GM23338 (cell line): ENCODE measurements at regions not wholly inside any gene's neighbourhood (a gene's known extent, or its start where the extent isn't known, plus 50 kb on each side); places are given as distances from the start of the nearest gene placed in this dataset.
"Not testable (repeated sequence)": the region's sequence is repeated elsewhere in the genome, so short reads cannot be mapped to it uniquely, and the experiment has no call there.

Source experiments
- ATAC-seq: fragments of 200-7000 bp; cut with Tn5 transposase; 3 replicates; pipeline ENCODE4 v1.9.1; 2020
- DNase-seq: peaks from one replicate; pipeline ENCODE4 v3.0.0-alpha.2; 2015; ENCODE audit warnings: low spot score
- H2AFZ ChIP-seq: fragments of 200-600 bp; sonication (generic); 2 replicates; pipeline ENCODE4 v1.8.0; 2016; ENCODE audit warnings: antibody characterized with exemption, mild to moderate bottlenecking, moderate library complexity
- H3F3A ChIP-seq: fragments of 200-600 bp; sonication (generic); replicated peaks from 2 replicates; pipeline ENCODE4 v1.8.0; 2017; ENCODE audit warnings: antibody characterized with exemption, mixed run types, low read depth
- H3K27ac ChIP-seq: fragments of 200-600 bp; sonication (generic); 2 replicates; pipeline ENCODE4 v1.6.1; 2016; ENCODE audit warnings: low read depth
- H3K27me3 ChIP-seq: fragments of 200-600 bp; sonication (generic); 2 replicates; pipeline ENCODE4 v1.8.0; 2016; ENCODE audit warnings: mild to moderate bottlenecking, mixed run types, moderate library complexity; ENCODE audit not compliant: insufficient read depth
- H3K36me3 ChIP-seq: fragments of 200-600 bp; sonication (generic); 2 replicates; pipeline ENCODE4 v1.8.0; 2016; ENCODE audit warnings: mild to moderate bottlenecking; ENCODE audit not compliant: insufficient read depth
- H3K4me1 ChIP-seq: fragments of 200-600 bp; sonication (generic); 2 replicates; pipeline ENCODE4 v1.8.0; 2016; ENCODE audit warnings: mild to moderate bottlenecking, moderate library complexity; ENCODE audit not compliant: insufficient read depth
- H3K4me2 ChIP-seq: fragments of 200-600 bp; sonication (generic); 2 replicates; pipeline ENCODE4 v1.7.1; 2017; ENCODE audit warnings: mixed run types
- H3K4me3 ChIP-seq: fragments of 200-600 bp; sonication (generic); 2 replicates; pipeline ENCODE4 v1.6.1; 2016; ENCODE audit warnings: mixed run types
- H3K79me2 ChIP-seq: fragments of 200-600 bp; sonication (generic); replicated peaks from 2 replicates; pipeline ENCODE4 v1.8.0; 2017; ENCODE audit warnings: mild to moderate bottlenecking; ENCODE audit not compliant: insufficient read depth
- H3K9me2 ChIP-seq: fragments of 200-600 bp; sonication (generic); 2 replicates; pipeline ENCODE4 v1.8.0; 2017; ENCODE audit not compliant: insufficient read depth
- H4K20me1 ChIP-seq: fragments of 200-600 bp; sonication (generic); replicated peaks from 2 replicates; pipeline ENCODE4 v1.8.0; 2017; ENCODE audit warnings: mild to moderate bottlenecking; ENCODE audit not compliant: insufficient read depth
- H3K27ac Mint-ChIP-seq: 2 replicates; pipeline ENCODE4 v1.8.0; 2020; ENCODE audit warnings: inconsistent platforms, mild to moderate bottlenecking, moderate library complexity, mixed read lengths
- H3K27me3 Mint-ChIP-seq: 3 replicates; pipeline ENCODE4 v1.8.0; 2022; ENCODE audit warnings: low read depth, mild to moderate bottlenecking, moderate library complexity, mixed read lengths, inconsistent platforms; ENCODE audit not compliant: insufficient read depth, poor library complexity
- H3K36me3 Mint-ChIP-seq: 3 replicates; pipeline ENCODE4 v1.8.0; 2021; ENCODE audit warnings: low read depth, mild to moderate bottlenecking, inconsistent platforms, moderate library complexity, mixed read lengths
- H3K4me1 Mint-ChIP-seq: 3 replicates; pipeline ENCODE4 v1.8.0; 2020; ENCODE audit warnings: mild to moderate bottlenecking, inconsistent platforms, mixed read lengths
- H3K4me3 Mint-ChIP-seq: 3 replicates; pipeline ENCODE4 v1.8.0; 2021; ENCODE audit warnings: moderate library complexity, mild to moderate bottlenecking, inconsistent platforms, mixed read lengths
- H3K9me3 Mint-ChIP-seq: 3 replicates; pipeline ENCODE4 v1.8.0; 2020; ENCODE audit warnings: moderate library complexity, mild to moderate bottlenecking, inconsistent platforms, mixed read lengths
- CTCF ChIP-seq, 2 experiments: fragments of 200-600 bp in 1 of 2; sonication (generic) in 1 of 2; conservative IDR thresholded peaks; 2 replicates each; pipeline versions ENCODE4 v1.5.1 to v1.6.1; 2016 to 2017; ENCODE audit warnings: antibody characterized with exemption in 2 of 2, low read depth in 2 of 2, mild to moderate bottlenecking in 2 of 2, moderate library complexity in 1 of 2
- EZH2 ChIP-seq: fragments of 200-600 bp; sonication (generic); IDR thresholded peaks from one replicate; pipeline ENCODE4 v1.8.0; 2017; ENCODE audit warnings: antibody characterized with exemption, mild to moderate bottlenecking, low read depth; ENCODE audit not compliant: unreplicated experiment
- EZH2phosphoT487 ChIP-seq: fragments of 200-600 bp; sonication (generic); IDR thresholded peaks from one replicate; pipeline ENCODE4 v1.8.1; 2018; ENCODE audit warnings: antibody characterized with exemption; ENCODE audit not compliant: unreplicated experiment
- NANOG ChIP-seq: IDR thresholded peaks from 2 replicates; pipeline ENCODE4 v1.6.1; 2016; ENCODE audit warnings: antibody characterized with exemption, borderline replicate concordance
- ZNF331 ChIP-seq: fragments of 250-450 bp; sonication (Bioruptor Pico); IDR thresholded peaks from 2 replicates; pipeline ENCODE4 v1.5.0; 2020; ENCODE audit warnings: low read depth, mild to moderate bottlenecking, moderate library complexity
- ZNF462 ChIP-seq: fragments of 250-450 bp; sonication (Bioruptor Pico); IDR thresholded peaks from 2 replicates; pipeline ENCODE4 v1.5.0; 2020; ENCODE audit warnings: mild to moderate bottlenecking, moderate library complexity

- no peak for TF ChIP-seq EZH2
Measured at GRCh38 chr2:238512247-238512867, 85.6 kb downstream of the ASB1 start (continued).

- Mint-ChIP-seq H3K4me1 (peaks cover 22% of the 10 kb centered on the region), H3K36me3 (0 out of 3 replicates have a peak, but pooled peaks cover 3% of the 10 kb centered on the region), H3K9me3 (peaks cover 9% of the 10 kb centered on the region; the same call in 2 of the 3 replicates), H3K4me3 (no peak overlapping the region), H3K27me3 (peaks cover 16% of the 10 kb centered on the region), H3K27ac (no peak overlapping the region)
- no peaks in the 10 kb centered on the region for H3K79me2 ChIP-seq
- peak; percentile 85 for DNase-seq
- no peak overlapping the region for H3K27ac ChIP-seq
- no peak overlapping the region for H3K4me2 ChIP-seq
- H2AFZ ChIP-seq: no peak overlapping the region; the same call in 1 of the 2 replicates
- H3K27me3 ChIP-seq: no peaks in the 10 kb centered on the region
- peaks cover 4% of the 10 kb centered on the region; the same call in 1 of the 2 replicates for H3K9me2 ChIP-seq
- no peaks in the 10 kb centered on the region for H4K20me1 ChIP-seq
- no peak overlapping the region for H3K4me3 ChIP-seq
- peak; percentile 62 for ATAC-seq
- TF ChIP-seq EZH2 (no peak), ZNF331 (no peak), CTCF (conservative IDR thresholded peaks at IDR 0.05; ENCODE audit: low read depth in 2 of 2) (peak; percentile 82 to 83)
- peaks cover 11% of the 10 kb centered on the region for H3K4me1 ChIP-seq
- H3K36me3 ChIP-seq: no peaks in the 10 kb centered on the region
- H3F3A ChIP-seq: no peaks in the 10 kb centered on the region
Measured at GRCh38 chr2:238513346-238513745, 86.6 kb downstream of the ASB1 start.

GRCh38 chr2:238514024-238514423 is 87.3 kb downstream of the ASB1 start:
- not testable (repeated sequence) for H3K36me3 Mint-ChIP-seq, H3K27me3 ChIP-seq, H3K4me3 Mint-ChIP-seq, H3K27ac Mint-ChIP-seq, H3F3A ChIP-seq, H3K36me3 ChIP-seq, H4K20me1 ChIP-seq, ATAC-seq, H3K9me2 ChIP-seq, H3K27ac ChIP-seq, H3K79me2 ChIP-seq, H3K4me1 ChIP-seq, H3K9me3 Mint-ChIP-seq, H3K4me2 ChIP-seq, H3K4me3 ChIP-seq, DNase-seq
- Mint-ChIP-seq H3K4me1 (peaks cover 16% of the 10 kb centered on the region), H3K27me3 (peaks cover 12% of the 10 kb centered on the region)
- peak overlapping the region; percentile 52; the same call in 1 of the 2 replicates for H2AFZ ChIP-seq

GRCh38 chr2:238515377-238515776 is 88.7 kb downstream of the ASB1 start:
- no peak overlapping the region for H3K4me2 ChIP-seq
- H3K27me3 ChIP-seq: no peaks in the 10 kb centered on the region
- H3K36me3 ChIP-seq: no peaks in the 10 kb centered on the region
- no peak overlapping the region for H3K4me3 Mint-ChIP-seq
- peaks cover 4% of the 10 kb centered on the region for H3K4me1 Mint-ChIP-seq
- H3K9me2 ChIP-seq: peaks cover 4% of the 10 kb centered on the region; the same call in 1 of the 2 replicates
- DNase-seq (no peak), ATAC-seq (no peak)
- no peak overlapping the region for H3K4me3 ChIP-seq
- no peak overlapping the region for H3K27ac Mint-ChIP-seq
- H3F3A ChIP-seq: no peaks in the 10 kb centered on the region
- no peaks in the 10 kb centered on the region for H3K4me1 ChIP-seq
- peaks cover 9% of the 10 kb centered on the region; the same call in 2 of the 3 replicates for H3K9me3 Mint-ChIP-seq
- 0 out of 3 replicates have a peak, but pooled peaks cover 3% of the 10 kb centered on the region for H3K36me3 Mint-ChIP-seq
- no peak overlapping the region for H2AFZ ChIP-seq
- H3K79me2 ChIP-seq: no peaks in the 10 kb centered on the region
- peaks cover 7% of the 10 kb centered on the region for H3K27me3 Mint-ChIP-seq
- no peaks in the 10 kb centered on the region for H4K20me1 ChIP-seq
- no peak overlapping the region for H3K27ac ChIP-seq
- TF ChIP-seq ZNF331: no peak
- TF ChIP-seq EZH2phosphoT487: no peak
- no peak for TF ChIP-seq ZNF462 (CRISPR knock-in tag)
- no peak for TF ChIP-seq NANOG
